Activated CD8-positive, alpha-beta memory T cell treated with anti-CD3 and anti-CD28 coated beads for 36 hours (primary cell): ENCODE measurements at regions not wholly inside any gene's neighbourhood (a gene's known extent, or its start where the extent isn't known, plus 50 kb on each side); places are given as distances from the start of the nearest gene placed in this dataset.

ENCODE experiments used
- CTCF ChIA-PET: fragments of 350-600 bp; sonication (Branson Sonifier 250); formaldehyde crosslinking; loops from one replicate; lab custom pipeline; 2021; ENCODE audit warnings: antibody characterized with exemption; lab: Charles Lee
- POLR2A ChIA-PET: fragments of 350-600 bp; sonication (Branson Sonifier 250); formaldehyde crosslinking; loops from one replicate; lab custom pipeline; 2021; ENCODE audit warnings: antibody characterized with exemption; lab: Charles Lee

GRCh38 chr5:17425385-17426070 lies 72.5 kb upstream of the TAF11L2 start:
- CTCF ChIA-PET, result no interaction called here
- POLR2A ChIA-PET, result no interaction called here

GRCh38 chr5:17426104-17426749 lies 71.8 kb upstream of the TAF11L2 start:
- CTCF ChIA-PET, result no interaction called here
- POLR2A ChIA-PET, result no interaction called here

GRCh38 chr5:17428176-17428800 lies 69.7 kb upstream of the TAF11L2 start:
- CTCF ChIA-PET, result no interaction called here

GRCh38 chr5:17429353-17429752 lies 68.7 kb upstream of the TAF11L2 start:
- ChIA-PET POLR2A (no interaction called here), CTCF (no interaction called here)

More at GRCh38 chr5:17428176-17428800, 69.7 kb upstream of the TAF11L2 start:
- POLR2A ChIA-PET, result no interaction called here

- POLR2A ChIA-PET, result no interaction called here
- CTCF ChIA-PET, result no interaction called here
Measured at GRCh38 chr5:17430241-17430640, 67.8 kb upstream of the TAF11L2 start.

DNA sequence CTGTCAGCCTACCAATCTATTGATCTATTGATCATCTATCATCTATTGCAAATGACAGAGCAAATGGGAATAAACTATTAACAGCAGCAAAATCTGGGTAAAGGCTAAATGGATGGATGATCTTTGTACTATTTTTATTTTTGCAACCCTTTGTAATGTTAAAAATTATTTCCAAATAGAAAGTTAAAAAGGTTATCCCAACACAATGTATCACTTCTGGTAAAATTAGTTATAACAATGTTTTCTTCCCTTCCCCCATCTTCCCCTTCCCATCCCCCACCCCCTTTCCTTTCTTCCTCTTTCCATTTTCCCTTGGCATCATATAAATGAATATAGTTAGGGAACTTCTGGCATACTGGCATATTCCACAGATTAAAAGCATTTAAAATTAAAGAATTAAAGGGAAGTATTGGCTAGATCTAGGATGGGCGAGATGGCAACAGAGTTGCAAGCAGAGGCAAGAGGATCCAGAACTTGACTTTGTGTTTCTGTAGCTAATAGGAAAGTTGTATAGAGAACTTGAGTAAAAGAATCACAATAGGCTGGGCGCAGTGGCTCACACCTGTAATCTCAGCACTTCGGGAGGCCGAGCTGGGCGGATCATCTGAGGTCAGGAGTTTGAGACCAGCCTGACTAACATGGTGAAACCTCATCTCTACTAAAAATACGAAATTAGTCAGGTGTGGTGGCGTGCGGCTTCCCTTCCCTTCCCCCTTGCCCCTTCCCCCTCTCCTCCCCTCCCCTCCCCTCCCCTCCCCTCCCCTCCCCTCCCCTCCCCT lies 66.6 kb upstream of the TAF11L2 start:
- CTCF ChIA-PET, result no interaction called here
- POLR2A ChIA-PET, result no interaction called here

- CTCF ChIA-PET, result no interaction called here
- POLR2A ChIA-PET, result no interaction called here
Measured at GRCh38 chr5:17432569-17432968, 65.5 kb upstream of the TAF11L2 start.

DNA sequence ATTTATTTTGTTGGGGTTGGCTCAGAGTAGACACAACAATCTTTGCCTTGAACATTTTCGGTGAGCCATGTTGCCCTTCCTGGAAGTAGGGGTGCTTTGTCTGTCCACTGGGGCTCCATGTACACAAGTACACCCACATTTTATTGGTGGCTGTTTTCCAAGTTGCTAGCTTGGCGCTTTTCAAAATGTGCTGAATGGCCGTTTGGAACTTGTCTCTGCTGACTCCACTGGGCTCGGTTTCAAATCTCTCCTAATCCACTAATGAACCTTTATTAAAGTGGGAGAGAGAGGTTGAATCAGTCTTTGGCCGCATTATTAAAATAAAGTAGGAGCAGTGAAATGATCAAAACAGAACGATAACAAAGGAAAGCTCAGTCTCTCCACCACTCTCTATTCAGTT lies 64.6 kb upstream of the TAF11L2 start:
- ChIA-PET CTCF (no interaction called here), POLR2A (no interaction called here)

DNA sequence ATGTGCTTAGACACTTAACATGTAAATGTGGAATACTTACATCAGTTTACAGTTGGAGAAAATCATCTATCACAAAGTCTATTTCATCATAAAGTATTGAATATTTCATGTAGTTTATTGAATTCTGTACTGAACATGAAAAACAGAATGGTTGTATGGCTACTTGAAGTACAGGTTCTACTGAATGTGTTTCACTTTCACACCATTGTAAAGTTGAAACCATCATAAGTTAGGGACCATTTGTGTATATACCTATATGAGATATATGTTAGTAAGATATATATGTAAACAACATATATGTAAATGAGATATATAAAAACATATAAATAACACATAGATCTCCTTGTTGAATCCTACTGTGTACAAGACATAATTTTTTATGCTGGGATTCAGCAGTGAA lies 63.0 kb upstream of the TAF11L2 start:
- ChIA-PET POLR2A (no interaction called here), CTCF (no interaction called here)

- CTCF ChIA-PET, result no interaction called here
- POLR2A ChIA-PET, result no interaction called here
Measured at GRCh38 chr5:17436350-17436749, 61.7 kb upstream of the TAF11L2 start.

DNA sequence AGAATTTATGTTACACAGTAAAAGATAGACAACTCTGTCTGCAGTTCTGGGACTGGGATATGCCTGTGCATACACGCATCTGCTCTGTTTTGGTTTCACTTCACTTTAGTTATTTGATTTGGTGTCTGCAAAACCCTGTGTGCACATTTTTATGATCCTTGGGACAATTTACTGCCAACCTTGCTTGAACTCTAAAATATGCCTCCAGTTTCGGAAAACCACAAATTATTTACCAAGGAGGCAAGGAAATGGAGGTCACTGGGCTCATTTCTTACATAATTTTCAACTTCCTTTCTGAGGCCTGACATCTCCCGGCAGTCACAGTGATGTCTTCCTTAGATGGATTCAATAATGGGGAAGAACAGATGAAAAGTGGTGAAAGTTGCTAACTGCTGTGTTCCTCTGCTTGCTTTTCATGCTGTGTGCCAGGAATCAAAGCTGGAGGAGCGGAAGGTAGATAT lies 61.2 kb upstream of the TAF11L2 start:
- ChIA-PET CTCF (no interaction called here), POLR2A (no interaction called here)

GRCh38 chr5:17438027-17438426 lies 60.0 kb upstream of the TAF11L2 start:
- CTCF ChIA-PET, result no interaction called here
- POLR2A ChIA-PET, result no interaction called here

DNA sequence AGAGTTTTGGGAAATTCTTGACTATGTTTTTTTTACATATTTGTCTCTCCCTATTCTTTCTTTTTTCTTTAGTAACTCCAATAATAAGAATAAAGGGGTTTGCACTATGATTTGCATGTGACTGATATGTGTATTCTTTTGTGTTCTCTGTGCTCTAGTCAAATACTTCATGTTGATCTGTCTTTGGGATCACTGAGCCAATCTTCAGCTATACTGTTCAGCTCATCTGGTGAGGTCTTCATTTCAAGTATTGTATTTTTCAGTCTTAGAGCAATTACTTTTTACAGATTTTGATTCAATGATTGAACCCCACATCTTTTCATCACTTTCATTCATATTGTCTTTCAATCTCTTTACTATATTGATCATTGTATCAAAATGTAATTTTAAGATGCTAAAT lies 58.1 kb upstream of the TAF11L2 start:
- POLR2A ChIA-PET, result no interaction called here

DNA sequence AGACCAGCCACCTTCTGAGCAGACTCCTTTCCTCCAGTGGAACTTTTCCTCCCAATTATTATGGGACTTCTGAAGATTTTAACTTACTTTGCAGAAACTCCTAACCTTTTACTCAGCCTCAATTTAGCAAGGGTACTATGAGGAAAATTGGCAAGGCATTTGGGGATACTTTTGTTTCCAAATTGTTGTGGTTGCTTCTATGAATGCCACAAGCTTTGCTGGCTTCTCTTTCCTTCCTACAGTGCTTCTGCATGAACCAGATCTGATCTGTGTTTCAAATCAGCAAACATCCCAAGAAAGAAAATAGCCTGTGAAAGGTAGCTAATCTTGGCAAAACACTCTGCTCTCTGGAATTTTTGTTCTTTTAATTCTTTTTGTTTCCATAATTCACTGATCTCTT lies 57.3 kb upstream of the TAF11L2 start:
- POLR2A ChIA-PET, result no interaction called here
- CTCF ChIA-PET, result no interaction called here

More for the DNA sequence above, 58.1 kb upstream of the TAF11L2 start:
- CTCF ChIA-PET, result no interaction called here

DNA sequence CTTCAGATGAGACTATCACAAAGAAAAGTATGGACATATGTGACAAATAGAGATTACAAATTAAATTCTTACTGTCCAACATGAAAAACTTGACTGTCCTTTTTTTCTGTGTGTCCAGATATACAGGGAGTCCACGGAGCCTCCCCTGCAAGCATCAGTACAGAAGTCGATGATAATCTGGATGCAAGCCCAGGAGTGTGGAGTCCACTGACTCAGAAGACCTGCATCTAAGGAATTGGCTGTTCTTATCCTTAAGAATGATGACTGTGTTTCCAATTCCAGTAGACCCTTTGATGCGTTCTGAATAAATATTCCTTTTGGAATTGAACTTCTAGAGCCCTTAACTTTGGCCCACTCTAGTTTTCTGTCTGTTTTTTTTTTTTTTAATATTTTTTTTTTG lies 56.7 kb upstream of the TAF11L2 start:
- POLR2A ChIA-PET, result no interaction called here

GRCh38 chr5:17443333-17444130 lies 54.5 kb upstream of the TAF11L2 start:
- ChIA-PET CTCF (no interaction called here), POLR2A (no interaction called here)

More for the DNA sequence above, 56.7 kb upstream of the TAF11L2 start:
- CTCF ChIA-PET, result no interaction called here

- POLR2A ChIA-PET, result no interaction called here
- CTCF ChIA-PET, result no interaction called here
Measured at GRCh38 chr5:17444496-17444895, 53.5 kb upstream of the TAF11L2 start.

DNA sequence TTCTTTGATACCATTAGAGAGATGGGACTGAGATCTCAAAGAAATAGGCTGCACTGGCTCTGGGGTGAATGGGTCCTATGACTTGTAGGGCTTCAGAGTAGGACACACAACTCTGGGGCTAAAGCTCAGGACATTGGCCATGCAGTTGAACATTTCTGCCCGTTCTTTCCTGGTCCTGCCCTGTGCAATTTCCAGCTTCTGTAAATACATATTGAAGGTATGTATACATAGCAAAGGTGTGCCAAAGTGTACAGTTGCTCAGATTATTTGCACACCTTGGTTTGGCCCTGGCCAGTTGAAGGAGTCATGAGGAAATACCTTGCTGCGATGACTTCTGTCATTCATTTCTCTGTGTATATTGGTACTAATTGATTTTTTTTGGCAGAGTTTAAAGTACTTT lies 52.8 kb upstream of the TAF11L2 start:
- POLR2A ChIA-PET, result no interaction called here

More for the DNA sequence above, 52.8 kb upstream of the TAF11L2 start:
- CTCF ChIA-PET, result no interaction called here
